Limb (tissue), 2 donors: ENCODE measurements at regions not wholly inside any gene's neighbourhood (a gene's known extent, or its start where the extent isn't known, plus 50 kb on each side); places are given as distances from the start of the nearest gene placed in this dataset.

Experiments used
- DNase-seq, 2 donors: peaks; one replicate each; pipeline ENCODE4 v3.0.0-alpha.2; 2016; ENCODE audit errors: extremely low spot score in 2 of 2

DNA sequence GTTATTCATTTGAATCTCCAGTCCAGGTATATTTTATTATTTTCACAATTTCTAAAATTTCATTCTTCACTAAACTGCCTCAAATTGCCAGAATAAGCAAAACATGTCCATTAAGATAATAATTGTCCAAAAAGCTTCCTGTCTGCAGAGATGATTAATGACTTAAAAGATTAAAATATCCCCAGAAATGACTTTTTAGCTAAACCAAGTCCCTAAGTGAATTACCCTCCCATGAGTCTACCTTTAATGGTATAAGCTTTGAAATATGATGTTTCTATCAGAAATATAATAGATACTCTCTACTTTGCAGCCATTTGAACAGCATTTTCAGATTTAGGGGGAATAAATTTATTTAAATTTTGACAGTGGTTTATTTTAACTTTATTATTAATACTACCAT is 289.2 kb upstream of the EMCN start:
- DNase-seq = no peak

DNA sequence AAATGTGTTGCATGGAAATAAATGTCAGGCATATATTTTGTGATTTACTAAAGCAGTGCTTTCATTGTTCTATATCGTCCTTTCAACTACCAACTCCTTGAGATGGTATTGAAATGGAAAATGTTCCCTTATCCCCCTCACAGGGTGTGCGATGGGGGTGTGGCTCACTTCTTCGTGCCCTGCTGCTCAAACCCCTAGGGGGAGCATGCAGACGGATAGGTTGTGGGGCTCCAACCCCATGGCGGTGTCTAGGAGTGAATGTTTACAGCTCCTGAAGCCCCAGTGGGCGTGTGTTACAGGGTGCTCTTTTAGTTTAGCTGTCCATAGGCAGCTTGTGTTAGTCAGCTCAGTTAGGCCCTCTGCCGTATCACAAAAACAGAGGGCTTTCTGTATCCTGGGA is 287.7 kb upstream of the EMCN start:
- no peak for DNase-seq

DNA sequence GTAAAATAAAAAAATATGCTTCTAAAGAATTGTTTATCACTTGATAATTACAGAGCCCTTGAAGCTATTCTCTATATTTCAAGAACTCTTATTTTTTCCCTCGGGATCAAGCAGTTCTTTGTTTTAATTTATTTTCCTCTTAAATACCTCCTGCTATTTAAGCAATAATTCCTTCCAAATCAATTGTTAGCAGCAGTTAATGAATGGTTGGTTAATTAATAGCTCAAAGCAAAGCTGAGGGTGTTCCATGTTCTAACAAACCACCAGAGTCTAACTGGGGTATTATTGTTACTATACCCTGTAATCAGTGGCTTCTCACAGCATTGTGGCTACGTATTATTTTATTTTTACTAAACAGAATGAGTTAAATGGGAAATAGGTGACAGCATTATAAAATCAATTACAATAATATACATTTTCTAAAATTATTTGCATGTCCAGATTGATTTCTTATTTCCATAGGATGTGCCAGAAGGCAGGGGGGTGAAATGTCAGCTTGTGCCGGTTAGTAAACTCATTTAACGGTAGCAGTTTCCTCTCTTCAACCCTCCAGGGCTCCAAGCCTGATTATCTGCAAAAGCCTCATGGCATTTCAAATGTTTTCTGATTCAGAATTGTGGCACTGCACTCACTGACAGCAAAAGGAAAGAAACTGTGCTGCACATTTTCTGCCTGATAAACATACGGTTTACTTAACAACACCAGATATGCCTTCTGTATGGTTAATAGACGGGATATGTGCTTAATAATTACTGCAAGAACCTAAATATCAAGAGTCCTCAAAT is 286.9 kb upstream of the EMCN start:
- DNase-seq = no peak

DNA sequence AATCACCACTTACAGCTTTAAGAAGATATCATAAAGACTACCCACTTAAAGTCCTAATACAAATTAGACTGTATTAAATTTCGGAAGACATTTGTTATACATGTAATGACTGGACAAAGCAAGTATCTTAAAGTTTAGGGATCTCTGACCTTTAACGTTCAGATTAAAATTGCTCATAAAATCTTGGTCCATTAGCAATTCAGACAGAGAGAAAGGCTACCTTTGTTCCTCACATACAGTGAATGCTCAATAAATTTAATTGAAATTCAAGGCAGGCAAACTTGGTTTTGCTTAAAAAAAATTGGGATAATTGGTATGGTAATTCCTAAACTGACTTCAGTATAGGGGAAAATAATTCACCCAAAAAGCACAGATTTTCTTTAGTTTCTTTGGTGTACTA is 285.9 kb upstream of the EMCN start:
- no peak for DNase-seq

DNA sequence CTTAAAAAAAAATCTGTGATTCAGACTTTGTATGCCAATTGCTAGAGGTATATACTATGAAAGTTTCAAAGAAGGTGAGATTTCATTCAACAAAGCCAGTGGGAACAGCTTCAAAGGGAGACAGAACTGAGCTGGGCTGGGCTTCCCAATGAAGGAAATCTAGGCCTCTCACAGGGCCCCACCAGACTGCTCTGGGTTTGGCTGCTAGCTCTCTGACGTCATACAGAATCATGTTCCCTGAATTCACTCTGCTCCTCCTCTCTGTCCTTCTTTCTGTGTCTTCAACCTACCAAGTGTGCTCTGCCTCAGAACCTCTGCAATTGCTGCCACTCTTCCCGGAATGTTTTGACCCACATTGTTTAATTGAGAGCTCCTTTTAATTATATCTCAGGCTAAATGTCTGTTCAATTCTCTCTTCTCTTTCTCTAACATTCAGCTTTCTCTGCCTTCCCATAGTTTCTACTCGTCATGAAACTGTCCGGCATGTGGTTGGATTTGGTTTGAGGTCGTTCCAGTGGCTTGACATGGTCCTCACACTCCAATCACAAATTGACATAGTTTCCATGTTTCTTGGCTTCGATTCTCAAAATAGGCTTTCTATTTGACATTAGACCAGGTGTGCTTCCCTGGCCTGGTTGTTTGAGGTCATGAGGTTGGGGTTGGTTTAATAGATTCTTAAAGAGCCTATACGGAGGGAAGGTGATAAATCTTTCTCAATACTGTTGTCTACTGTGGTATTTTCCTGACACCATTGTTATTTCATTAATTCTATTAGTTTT is 282.1 kb upstream of the EMCN start:
- DNase-seq = no peak

DNA sequence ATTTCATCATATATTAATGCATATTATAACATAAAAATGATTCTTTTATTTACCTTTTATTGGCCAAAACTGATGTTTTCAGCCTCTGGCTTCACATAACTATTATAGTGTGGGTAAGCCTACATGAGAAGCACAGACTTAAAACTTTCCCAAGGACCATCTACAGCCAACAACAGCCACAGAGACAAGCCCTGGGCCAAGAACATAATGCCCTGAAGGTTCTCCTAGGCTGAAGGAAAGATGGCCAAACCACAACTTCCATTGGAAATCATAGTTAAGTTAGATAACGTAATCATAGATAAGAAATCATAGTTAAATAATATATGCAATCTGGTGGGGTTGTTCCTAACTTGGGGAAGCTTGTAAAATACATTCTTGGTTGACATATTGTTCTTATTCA is 280.0 kb upstream of the EMCN start:
- no peak for DNase-seq

DNA sequence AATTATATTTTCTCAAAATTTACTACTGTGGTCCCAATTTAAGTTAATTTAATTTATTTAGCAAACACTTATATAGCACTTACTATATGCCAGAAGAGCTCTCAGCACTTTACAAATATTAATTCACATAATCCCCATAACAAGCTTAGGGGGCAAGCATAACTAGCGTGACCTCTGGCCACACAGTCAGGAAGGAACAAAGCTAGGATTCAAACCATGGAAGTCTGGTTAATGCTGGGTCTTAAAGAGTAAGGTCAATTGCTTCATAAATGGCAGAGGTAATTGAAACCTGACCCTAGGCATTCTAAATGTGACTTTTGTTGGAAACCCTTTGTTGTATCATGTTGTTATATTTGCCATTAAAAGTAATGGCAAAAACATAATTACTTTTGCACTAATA is 279.5 kb upstream of the EMCN start:
- no peak for DNase-seq

DNA sequence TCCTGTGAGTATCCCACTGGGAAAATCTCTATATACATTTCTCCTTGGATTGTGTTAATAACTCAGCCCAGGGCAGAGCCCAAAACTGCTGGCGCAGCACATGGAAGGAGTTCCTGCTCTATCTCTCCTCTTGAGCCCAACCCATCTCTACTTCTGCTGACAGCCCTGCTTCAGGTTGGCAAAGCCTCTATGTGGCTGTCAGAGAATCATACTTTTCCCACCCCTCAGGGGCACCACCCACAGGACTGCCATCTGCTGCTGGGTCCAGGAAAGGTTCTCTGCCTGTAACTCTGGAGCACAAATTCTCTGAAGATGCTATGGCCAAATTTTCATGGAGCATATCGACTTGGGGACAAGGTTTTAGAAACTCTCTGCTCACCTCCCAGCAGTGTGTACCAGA is 278.5 kb upstream of the EMCN start:
- no peak for DNase-seq

DNA sequence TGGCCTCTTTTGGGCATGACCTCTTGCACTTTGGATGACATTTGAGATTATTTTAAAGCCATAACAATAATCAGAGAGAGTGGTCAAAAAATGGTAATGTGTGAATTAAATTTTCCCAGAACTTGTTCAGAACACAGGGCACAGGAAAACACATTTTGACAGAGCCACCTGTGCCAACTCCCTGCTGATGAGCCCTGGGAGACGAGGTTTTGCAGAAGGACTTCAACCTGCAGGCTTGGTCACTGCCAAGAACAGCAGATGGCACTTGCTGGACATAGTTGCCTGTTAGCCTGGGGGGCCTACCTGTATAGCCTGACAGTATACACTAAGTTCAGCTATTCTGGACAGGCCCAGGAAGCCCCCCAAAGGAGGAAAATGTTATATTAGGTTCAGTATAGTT is 277.8 kb upstream of the EMCN start:
- DNase-seq = no peak

DNA sequence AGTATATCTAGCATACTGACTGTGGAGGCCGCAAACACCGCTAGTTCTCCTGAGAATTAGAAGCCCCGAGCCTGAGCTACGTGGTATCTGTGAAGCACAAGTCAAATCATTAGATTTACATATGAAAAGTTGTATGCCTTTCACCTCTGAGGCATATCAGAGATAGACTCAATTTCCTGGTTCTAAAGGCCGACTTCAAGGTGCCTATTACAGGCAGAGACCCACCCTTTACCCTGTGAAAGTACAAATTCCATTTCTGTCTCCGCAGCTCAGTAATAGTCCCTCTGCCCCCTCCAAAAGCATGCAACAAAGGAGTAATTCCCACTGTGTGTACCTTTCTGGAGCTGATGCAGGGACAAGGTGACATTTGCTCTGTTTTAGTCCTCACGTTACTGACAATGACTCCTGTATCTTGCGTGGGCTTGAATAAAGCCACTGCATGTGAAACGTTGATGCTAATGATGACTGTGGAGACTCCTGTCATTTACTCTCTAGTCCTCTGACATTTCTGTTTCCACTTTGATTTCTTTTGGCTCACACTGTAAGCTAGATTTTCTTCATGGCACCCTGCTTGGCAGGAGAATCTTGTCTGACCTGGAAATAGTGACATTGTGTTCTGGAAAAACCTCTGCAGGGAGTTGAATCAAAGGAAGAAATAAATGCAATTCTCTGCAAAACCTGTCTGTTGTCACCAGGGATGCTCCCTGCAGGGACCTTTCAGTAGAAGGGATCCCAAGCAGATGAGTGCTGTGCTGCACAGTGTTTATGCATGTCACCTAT is 273.2 kb upstream of the EMCN start:
- DNase-seq = no peak

DNA sequence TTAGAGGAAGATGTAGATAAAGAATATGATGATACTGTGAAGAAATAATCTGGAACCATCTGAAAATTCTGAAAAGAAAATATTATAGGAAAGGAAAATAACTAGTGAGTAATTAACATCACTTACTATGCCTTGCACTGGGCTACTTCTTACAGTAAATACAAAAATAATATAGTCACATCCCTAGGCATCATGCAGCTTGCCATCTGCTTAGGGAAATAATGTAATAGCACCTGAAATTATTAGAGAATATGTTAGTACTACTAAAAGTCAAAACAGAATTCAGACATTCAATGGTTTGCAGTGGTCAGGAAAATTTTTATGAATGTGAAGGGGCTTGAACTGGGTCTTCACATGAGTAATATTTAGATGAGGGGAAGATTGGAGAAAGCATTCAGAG is 272.2 kb upstream of the EMCN start:
- DNase-seq = no peak

DNA sequence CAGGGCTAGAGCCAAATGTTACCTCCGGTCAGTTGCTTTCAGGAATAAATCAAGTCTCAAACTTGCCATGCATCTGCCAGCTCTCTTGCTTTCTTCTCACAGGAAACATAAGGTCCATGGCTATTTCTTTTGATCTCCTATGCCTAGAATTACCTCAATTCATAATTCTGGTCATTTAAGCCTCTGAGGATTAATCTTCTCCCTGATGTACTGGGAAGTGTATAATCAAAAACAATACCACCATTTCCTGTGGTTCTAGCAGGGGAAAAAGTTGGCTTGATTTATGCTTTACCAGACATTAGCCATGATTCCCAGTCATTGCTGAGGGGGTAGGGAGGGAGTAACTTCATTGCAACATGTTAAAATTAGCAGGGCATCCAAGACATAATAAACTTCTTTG is 268.7 kb upstream of the EMCN start:
- DNase-seq = no peak

DNA sequence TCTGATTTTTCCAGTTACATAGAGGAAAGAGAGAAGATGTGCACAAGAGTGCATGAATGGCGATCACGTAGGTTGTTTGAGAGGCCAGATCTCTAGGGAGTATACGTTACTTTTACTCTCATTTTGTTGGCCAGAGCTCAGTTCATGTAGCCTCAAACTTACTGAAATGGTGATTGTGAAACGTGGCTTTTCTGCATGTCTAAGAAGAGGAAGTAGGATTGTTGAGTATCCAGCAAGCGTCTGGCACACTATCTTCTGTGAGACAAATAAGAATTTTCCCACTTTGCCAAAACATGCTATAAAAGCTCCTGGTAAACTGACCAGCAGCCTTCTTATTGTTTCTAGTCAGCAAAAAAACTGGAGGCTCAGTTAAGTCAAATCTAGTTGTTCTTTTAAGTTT is 264.5 kb upstream of the EMCN start:
- DNase-seq = no peak

DNA sequence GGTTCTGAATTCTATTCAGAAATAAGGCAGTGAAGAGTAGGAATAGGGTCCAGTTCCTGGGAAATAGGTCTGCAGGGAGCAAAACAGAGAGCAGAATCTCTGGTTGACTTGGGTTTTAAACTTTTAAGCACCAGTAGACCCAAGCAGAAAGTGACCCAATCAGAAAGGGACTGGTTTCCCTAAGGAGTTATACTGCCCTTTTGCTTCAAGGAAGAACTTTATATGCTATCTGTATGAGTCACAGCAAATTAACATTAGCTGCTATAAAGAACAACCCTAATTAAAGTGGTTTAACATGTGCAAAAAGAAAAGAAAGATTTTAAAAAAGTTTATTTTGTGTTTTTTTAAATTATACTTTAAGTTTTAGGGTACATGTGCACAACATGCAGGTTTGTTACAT is 263.6 kb upstream of the EMCN start:
- DNase-seq = no peak

DNA sequence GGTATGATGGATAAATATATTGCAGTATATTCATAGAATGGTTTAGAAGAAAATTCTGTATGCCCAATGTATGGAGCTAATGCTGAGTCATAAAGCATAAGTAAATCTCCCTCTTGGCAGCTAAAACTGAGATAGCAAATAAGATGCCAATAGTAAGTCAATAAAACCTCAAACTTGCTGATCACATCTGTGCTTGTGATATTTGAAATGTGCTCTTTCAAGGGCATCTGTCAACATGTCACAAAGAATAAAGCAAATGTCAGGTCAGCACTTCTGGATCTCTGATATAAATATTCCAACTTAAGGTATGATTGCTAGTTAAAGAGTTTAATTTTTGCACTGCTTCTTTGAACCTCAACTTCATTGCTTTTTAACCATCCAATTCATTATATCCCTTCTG is 262.3 kb upstream of the EMCN start:
- no peak for DNase-seq

DNA sequence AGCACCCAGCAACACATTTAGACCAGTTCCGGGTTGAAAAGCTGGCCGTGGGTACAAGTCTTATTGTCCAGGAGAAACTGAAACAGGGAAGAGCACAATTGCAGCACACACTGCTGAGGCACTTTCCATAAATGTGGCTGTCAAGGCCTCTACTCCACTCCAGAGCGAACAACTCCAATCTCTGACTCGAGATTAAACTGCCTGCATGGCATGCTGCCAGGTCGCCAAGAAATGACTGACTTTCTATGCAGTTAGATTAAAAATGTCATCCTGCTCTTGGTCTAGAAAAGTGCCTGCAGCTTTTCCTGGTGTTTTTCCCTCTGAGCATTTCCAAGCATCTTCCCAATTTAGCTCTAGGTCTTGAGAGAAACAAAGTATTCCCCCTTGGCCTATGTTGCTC is 260.6 kb upstream of the EMCN start:
- no peak for DNase-seq

DNA sequence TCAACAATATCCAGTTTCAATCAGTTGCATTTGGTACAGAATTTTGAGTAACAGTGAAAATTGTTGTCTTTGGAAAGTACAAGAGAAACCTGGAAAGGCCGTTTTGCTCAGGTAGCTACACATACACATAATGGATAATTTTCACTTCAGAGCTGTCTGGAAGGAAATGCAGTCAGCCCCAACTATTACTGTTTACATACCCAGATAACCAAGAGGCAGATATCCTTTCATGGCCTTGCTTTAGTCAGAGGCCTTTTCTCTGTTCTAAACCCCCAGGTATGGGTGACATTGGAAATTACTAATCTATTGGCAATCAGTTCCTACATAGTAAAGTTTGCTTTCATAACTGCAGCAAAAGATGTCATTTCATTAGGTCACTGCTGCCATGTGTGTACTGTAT is 244.9 kb upstream of the EMCN start:
- no peak for DNase-seq

DNA sequence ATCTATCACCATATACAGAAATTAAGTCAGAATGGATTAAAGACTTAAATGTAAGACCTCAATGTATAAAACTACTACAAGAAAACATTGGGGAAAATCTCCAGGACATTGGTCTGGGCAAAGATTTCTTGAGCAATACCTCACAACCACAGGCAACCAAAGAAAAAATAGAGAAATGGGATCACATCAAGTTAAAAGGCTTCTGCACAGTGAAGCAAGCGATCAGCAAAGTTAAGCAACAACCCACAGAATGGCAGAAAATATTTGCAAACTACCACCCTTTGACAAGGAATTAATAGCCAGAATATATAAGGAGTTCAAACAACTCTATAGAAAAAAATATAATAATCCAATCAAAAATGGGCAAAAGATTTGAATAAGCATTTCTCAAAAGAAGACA is 236.9 kb upstream of the EMCN start:
- no peak for DNase-seq

DNA sequence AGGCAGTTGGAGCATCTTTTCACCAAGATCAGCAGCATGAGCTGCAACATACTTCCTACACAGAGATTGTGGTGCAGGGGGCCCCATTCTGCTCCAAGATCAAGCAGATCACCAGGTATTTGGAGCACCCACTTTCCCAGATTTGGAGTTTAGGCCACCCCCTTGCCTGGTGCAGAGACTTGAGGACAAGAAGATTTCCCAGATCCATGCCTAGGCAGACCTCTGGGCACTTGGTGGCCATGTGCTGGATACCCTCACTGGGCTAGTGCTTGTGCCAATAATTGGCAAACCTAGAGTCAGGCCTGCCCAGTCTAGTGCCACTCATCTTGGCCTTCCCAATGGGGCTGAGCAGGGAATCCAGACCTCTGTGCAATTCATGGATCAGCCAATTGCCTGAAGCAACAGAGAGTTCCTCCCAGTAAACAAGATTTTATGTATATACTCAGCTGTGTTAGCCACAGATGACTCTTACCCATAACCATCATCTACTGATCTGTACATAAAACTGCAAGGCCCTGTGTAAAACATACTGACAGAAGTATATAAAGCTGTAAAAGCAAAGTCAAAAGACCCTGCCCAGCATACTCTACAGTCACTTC is 228.4 kb upstream of the EMCN start:
- no peak for DNase-seq

DNA sequence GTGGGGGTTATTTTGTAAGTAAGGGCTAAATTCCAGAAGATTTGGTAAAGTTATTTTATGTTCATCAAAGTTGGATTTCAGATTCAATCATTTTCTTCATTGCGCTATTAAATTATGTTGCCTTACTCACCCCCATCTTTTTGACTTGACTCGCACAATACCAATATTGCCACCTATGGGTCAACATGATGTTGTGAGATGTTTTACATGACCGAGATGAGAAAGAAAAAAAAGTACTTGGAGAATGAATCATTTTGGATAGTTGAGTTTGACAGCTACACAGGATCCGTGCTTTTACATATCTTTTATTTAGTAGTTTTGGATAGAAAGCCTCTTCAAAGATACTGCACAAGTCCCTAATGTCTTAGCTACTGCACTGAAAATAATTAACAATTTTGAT is 224.2 kb upstream of the EMCN start:
- DNase-seq = no peak

DNA sequence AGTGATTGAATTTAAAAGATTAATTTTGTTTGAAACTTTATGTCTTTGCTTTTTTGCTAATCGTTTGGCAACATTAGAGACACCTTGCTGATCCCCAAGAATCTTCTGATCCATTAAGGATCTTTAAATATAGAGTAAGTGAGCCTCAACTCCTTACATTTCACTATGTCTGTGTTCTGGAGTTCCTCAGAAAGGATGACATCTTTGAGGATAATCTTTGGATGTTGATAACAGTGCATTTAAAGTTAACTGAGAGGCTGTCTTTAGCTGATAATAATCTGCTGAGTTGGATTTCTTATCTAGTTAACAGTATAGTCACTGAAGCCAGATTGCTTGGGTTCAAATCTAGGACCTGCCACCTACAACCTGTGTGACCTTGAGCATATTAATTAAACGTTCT is 221.6 kb upstream of the EMCN start:
- no peak for DNase-seq
